ENCODE measurements at regions not wholly inside any gene's neighbourhood (a gene's known extent, or its start where the extent isn't known, plus 50 kb on each side); places are given as distances from the start of the nearest gene placed in this dataset.

DNA sequence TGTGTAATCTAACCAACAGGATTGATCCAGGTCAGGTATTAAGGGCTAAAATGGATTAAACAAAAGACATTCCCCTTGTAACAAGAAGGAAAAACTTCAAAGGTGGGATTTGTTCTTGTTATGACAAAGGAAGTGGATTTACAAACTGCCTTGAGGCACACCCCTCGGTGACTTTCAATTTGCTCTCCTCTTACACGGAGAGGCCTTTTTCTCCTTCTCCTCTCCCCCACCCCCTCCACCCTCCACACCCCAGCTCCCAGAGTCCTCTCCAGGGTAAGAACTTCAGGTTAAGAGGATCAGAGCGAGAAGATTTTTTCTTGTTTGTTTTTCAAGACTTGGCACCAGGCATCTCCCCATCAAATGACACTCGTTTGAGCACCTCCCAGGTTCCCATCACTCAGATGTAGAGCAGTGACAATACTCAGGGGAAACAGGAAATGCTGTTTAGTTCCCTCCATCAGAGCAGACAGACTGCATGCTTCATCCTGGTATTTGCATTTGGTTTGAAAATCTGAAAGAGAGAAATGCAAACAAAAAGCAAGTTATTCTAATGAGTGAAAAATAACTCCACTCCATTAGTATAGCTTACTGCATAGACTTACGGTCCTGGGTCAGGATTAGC is 77.6 kb upstream of the TMEM260 start:
- DNase-seq (ENCODE audit: low read depth), result no peak

DNA sequence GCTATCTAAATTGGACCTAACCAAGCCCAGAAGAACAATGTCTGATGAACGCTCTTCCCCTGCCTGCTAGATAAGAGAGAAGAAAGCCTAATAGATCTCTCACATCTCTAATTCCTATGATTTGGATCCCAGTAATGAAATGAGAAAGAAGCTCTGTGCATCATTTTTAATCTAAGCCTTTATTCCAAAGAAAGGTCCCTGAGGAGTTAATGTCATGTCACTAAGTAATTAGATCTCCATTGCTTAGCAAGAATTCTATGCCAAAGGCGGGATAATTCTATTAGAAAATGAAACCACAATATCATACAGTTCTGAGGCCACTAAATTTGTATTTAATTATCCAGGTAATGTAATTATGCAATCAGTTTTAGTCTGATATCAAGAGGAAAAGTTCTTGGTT is 74.2 kb upstream of the TMEM260 start:
- no peak for DNase-seq (ENCODE audit: low read depth)

DNA sequence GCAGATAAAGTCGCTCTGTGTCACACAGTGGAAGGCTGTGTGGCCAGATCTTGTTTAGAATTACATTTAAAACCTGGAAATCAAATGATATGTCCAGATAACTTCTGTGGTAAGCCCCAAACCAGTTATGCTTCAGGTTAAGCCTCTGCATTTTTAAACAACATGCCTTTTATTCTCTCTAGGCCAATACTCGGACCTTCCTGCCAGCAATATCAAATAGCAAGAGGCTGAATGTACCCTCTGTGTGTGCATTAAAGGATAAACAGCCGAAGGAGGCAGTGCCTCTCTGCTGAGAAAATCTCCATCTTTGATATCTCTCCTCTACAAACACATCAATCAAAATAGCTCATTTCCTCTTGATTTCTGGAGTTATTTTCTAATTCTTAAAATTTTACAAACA is 67.1 kb upstream of the TMEM260 start:
- DNase-seq (ENCODE audit: low read depth), result no peak

DNA sequence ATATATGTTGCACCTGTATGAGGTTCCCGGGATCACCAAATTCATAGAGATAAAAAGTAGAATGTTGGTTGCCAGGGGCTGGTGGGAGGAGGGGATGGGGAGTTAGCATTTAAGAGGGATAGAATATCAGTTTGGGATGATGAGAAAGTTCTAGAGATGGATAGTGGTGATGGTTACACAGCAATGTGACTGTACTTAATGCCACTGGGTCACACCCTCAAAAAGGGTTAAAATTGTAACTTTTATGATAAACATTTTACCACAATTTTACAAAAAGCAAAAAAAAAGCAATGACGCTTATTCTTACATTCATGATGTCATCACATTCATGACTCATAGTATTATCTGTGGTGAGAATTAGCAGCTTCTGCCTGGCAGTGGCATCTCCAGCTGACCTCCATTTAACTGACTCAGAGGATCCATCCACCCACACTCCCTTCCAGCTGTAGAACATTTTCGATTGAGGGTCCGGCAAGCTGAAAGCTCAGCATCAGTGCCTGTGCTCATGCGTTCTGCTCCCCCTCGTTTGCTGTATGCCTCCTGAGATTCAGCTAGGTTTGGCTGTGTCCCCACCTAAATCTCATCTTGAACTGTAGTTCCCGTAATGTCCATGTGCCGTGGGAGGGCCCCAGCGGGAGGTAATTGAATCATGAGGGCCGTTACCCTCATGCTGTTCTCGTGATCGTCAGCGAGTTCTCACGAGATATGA is 64.8 kb upstream of the TMEM260 start:
- no peak for DNase-seq (ENCODE audit: low read depth)

DNA sequence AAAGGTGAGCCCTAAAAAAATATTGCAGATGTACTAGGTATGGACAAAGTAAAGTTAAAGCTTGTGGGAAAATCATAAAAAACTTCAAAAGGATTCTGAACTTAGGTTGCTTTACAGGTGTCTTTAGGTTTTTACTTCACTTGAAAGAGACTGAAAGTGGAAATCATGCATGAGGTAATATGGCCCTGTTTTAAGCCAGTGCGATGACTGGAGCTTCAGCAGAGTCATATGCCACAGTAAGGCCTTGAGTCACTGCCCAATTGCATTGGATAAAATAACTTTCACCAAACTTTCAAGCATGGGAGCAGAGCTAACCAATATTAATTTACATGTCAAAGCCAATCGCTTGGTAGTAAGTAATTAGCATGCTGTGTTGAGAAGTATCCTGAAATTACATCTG is 63.9 kb upstream of the TMEM260 start:
- no peak for DNase-seq (ENCODE audit: low read depth)

DNA sequence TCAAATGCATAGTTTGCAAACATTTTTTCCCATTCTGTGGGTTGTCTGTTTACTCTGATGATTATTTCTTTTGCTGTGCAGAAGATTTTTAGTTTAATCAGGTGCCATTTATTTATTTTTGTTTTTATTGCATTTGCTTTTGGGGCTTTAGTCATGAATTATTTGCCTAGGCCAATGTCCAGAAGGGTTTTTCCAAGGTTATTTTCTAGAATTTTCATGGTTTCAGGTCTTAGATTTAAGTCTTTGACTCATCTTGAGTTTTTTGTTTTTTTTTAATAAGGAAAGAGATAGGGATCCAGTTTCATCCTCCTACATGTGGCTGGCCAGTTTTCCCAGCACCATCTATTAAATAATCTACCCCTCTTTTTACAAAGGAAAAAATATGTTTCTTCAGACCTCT is 57.2 kb upstream of the TMEM260 start:
- DNase-seq (ENCODE audit: low read depth), result no peak

DNA sequence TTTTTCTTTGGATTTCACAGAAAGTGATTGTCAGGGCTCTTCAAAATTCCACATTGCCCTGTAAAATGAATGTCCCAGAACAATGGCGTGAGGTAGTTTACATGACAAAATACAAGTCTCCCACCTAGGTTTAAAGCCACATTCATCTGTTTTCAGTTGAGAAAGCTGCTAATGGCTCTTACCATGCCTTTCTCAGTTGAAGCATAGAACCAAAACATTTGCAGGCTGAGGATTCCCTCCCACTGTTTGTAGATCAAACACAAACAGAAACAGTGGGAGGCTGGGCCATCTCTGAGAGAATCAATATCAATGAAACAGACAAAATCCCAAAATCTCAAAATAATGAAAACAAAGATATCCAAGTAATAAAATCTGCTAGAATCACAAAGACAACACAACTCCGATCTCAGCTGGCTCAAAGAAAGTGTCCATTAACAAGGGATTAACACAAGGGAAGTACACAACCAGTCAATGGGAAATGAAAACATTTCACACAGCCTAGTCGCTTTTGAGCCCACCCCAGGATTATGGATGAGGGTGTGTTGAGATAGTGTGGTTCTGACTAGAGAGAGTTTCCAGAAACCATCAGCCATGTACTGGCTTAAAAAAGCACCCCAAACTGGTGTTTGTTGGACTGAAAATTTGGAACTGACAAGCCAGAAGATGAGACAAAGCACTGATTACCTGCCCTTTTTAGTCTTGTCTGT is 54.5 kb upstream of the TMEM260 start:
- no peak for DNase-seq (ENCODE audit: low read depth)

DNA sequence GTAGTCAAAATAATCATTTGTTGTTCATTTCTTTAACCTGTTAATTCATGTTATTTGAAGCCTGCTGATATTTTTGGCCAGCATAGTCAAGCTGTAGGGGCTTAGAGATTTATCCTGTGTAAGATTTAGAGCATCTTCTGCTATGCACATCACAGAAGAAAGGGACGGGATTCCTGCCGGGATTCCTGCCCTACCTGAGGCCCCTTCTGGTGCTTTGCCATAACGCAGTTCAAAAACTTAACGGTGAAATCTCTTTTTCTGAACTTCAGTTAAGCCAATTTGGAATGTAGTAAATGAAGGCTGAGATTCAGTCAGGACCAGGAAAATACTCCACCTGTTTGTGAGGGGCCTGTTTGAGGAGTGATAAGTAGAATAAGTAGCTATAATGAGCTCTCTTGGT is 50.7 kb upstream of the TMEM260 start:
- DNase-seq (ENCODE audit: low read depth), result no peak
